GM21423 (cell line): ENCODE measurements at regions not wholly inside any gene's neighbourhood (a gene's known extent, or its start where the extent isn't known, plus 50 kb on each side); places are given as distances from the start of the nearest gene placed in this dataset.

ENCODE experiments used
- ATAC-seq: cut with Tn5 transposase; IDR thresholded peaks from one replicate; pipeline ENCODE4 v1.9.1; 2021; ENCODE audit warnings: mild to moderate bottlenecking, moderate library complexity; ENCODE audit not compliant: unreplicated experiment

DNA sequence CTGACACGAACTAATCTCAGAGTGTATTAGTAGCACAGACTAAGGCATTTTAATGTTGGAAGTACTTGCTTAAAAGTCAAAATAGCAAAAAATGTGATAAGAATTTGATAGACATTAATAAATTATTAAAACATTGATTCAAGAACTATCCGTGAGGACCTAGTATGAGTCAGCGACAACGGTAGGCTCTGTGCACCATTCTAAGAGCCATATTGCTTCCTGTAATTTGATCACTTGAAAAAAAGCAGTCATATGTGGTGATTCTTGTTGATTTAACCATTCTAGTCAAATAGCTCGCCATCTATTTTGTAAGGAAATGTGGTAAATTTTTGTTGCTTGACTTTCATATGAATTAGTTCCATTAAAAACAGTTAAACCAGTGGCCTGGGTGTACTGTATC lies 534.9 kb upstream of the ARRDC4 start:
- ATAC-seq, result no peak

DNA sequence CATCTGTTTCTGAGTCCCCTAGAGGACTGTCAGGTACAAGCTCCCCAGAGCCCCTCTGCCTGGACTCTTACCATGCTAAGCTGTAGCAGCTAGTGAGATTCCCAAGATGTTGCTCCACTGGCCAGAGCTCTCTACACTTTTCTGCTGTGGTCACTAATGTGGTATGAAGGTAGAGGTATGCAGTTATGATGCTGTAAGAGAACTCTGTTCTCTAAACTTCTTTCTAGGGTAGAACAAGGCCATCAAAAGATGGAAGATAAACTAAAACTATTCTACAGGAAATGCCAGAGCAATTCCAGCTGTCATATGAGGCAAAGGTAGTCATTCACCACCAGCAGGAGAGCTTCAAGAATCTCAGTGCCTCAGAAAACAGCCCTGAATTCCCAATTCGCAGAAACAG lies 517.4 kb upstream of the ARRDC4 start:
- no peak for ATAC-seq

DNA sequence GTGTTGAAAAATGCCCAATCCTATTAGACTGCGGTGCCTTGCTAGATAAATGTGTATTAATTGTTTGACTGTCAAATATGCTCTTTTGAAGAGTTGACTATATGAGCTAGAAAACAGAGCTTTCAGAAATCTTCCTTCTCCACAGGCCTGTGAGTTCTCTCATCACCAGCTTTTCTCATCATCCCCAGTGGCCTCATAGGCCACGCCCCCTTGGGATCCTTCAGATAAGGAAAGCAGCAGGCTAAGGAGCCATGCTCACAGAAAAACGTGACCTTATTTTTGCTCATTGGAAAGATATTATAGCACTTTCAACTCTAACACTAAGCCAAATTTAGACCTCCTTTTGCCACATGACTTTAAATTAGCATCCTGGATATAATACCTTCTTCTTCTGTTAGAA lies 514.4 kb upstream of the ARRDC4 start:
- ATAC-seq, result no peak

DNA sequence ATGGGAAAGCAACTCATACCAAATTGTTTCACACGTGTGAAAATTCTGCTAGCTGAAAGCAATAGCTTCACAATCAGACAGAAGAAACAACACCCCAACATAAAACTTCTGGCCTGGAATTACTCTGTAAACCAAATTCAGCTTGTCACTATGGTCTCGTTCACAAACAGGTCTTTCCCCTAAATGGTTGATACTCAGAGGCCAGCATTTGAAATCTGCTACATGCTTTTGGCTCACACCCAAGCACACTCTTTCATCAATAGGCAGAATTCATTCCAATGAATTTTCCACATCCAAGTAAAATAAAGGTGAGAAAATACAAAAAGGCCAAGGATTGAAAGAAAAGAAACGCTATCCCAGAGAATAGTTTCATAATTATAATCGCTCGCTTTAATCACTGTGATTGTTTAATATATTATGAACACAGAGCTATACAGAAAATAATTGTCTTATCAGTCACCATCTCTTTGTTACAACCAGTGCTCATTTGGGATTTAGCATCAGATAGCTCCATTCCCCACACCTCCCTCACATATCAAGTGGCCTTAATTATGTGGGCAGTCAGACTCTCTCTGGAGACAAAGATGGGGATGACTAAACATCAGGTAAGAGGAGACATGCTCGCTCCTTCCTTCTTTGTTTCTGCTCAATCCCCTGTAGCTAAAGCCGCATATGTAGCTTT lies 503.8 kb upstream of the ARRDC4 start:
- ATAC-seq, result no peak

DNA sequence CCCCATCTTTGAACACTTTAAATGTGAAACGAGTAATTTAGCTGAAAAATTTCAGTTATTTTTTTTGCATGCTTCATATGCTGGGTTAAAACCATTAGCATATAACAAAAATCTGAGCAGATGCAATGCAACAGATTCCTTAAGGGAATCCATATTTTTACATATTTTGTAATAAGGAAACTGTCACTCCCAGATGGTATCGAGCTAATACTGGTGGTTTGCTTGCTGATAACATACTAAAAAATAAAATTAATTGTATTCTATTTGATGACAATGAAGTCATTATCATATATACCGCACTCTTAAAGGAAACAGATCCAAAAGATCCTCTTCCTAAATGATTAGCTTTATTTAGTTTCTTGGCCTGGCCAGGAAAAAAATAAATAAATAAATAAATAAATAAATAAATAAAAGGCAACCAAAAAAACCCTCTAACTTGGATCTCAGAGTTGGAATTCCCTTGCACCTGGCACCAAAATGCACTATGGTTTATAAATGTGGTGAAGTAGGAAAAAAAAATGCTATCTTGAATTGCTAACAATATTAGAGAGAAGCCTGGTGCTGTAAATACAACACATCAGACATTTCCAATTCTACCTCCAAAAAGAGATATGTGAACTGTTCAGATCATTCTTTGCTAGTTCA lies 503.2 kb upstream of the ARRDC4 start:
- no peak for ATAC-seq

DNA sequence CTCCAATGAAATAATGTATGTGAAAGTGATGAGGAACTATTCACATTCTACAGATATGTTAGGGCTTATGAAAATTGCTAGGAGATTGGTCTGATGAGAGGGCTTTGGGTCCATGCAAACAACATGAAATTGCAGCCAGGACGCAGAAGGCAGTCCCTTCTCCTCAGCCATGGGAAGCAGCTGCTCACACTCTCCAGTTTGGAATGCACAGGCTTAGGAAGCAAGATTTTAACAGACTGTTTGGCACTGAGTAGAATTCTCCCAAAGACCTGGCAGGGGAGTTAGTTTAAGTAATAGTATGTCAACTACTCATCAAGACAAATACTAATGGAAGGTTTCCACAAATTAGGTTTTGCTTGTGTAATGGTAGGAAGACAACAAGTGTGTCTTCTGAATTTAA lies 500.7 kb upstream of the ARRDC4 start:
- ATAC-seq, result no peak

DNA sequence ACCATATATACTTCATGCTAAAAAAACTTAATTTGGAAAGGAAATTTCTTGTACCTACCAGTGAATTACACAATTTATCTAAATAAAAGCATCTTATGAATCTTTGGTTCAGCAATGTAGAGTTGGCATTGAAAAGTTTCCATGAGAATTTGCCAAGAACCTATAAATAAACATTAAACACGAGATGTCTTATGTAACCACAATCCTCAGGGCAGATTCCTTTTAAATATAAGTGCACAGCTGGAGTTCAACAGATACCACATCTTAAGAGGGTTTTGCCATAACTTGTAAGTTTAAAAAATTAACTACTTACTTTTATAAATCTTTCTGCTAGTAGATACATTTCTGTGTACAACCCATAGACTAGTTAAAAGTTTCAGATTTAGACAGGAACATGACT lies 499.3 kb upstream of the ARRDC4 start:
- no peak for ATAC-seq

DNA sequence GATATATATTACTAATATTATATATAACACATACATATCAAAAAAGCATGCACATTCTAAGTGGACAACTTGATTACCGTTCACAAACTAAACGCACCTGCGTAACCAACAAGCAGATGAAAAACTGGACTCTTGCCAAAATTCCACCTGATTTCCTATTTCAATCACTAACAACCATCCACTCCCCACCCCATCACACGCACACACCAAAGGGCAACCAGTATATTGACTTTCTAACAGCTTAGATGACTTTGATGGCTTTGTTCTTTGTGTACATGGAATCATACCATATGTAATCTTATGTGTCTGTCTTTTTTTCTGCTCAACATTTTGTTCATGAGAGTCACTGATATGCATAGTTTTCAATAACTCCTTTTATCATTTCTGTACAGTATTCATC lies 496.8 kb upstream of the ARRDC4 start:
- ATAC-seq, result no peak

DNA sequence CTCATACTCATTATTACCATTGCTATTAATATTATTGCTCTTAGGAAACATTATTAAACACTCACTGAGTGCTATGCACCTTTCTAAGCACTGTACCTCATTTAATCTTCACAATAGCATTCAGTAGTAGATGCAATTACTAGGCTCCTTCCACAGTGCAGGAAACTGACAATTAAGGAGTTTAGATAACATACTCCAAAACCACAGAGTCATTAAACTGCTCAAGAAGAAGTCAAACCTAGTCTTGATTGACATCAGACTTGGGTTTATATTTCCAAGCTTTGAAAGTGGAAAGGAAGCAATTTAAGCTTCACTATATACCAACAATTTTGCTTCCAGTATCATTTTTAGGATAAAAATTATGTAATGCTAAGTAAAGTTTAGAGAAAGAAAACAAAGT lies 490.1 kb upstream of the ARRDC4 start:
- no peak for ATAC-seq

DNA sequence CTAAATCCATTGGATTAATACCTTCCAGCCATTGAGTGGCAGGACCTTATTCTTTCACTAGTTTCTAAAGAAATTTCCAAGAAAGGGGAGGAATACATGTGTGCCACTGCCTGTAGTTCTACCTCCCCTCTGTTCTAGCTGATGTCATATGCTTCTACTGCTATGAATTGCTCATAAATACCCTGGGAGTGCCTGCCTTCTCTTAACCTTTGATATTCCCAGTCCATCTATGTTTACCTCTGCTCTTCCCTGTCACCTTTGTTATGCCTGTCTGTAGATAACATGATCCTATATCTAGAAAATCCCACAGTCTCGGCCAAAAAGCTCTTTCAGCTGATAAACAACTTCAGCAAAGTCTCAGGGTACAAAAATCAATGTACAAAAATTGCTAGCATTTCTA lies 486.9 kb upstream of the ARRDC4 start:
- no peak for ATAC-seq

DNA sequence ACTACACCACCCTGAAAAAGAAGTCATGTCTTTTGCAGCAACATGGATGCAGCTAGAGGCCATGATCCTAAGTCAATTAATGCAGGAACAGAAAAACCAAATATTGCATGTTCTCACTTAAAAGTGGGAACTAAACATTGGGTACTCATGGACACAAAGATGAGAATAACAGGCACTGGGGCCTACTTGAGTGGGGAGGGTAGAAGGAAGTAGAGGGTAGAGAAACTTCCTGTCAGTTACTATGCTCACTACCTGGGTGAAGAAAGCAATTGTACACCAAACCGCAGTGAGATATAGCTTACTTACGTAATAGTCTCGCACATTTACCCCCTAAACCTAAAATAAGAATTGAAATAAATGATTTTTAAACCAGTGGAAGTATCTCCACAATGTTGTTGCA lies 480.5 kb upstream of the ARRDC4 start:
- ATAC-seq, result no peak

DNA sequence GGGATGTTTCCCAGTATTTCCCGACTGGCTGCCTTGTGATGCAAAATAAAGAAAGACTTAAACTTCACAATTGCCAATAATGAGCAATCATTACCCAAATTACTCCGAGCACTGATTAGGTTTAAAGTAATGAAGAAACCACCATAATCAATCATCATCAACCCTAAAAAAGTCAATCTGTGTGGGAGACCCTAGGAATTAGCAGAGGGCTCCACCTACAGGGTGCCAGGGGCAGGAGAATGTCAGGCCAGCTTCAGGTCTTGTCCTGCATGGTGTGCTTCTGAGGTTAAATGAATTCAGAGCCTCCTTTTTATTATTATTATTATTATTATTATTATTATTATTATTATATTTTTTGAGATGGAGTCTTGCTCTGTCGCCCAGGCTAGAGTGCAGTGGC lies 478.0 kb upstream of the ARRDC4 start:
- no peak for ATAC-seq

DNA sequence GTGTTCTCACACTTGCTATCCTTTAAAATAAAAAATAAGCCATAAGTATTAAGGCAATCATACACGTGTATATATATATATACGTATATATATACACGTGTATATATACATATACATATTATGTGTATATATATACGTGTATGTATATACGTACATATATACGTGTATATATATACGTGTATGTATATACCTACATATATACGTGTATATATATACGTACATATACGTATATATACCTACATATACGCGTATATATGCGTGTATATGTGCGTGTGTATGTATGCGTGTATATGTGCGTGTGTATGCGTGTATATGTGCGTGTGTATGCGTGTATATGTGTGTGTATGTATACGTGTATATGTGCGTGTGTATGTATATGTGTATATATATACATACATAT lies 477.3 kb upstream of the ARRDC4 start:
- ATAC-seq, result no peak

DNA sequence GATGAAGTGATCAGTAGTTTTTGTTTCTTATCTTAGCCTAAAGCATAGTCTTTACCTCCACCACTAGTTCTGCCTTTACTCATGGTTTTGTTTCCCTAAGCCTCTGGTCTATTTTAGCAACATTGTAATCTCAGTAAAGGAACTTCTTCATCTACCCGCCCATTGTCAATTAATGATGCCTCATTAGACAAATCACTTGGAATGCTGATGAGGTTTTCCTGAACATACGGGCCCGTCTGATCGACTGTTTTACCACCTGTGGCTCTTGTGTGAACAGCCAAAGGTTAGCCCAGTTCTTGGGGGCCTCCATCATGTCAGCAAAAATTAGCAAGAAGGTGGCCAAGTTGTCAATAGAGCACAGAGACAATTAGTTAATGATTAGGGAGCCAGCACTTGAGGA lies 470.1 kb upstream of the ARRDC4 start:
- ATAC-seq, result no peak

DNA sequence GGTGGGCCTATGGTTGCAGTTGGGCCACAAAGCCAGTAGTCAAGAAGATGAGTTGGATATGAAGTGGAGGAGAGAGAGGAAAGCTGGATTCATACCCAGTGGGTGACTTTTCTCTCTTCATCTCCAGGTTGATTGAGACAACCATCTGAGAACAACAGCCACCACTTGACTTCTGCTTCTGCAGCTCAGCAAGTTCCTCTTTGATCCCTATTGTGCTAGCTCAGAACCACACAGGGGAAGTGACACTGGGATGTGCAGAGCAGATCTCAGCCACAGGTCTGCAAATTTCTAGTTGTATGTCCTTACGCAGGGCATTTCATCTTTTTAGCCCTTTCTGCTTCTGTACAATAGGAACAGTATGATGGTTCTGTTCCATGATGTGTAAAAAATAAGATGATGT lies 459.2 kb upstream of the ARRDC4 start:
- no peak for ATAC-seq

DNA sequence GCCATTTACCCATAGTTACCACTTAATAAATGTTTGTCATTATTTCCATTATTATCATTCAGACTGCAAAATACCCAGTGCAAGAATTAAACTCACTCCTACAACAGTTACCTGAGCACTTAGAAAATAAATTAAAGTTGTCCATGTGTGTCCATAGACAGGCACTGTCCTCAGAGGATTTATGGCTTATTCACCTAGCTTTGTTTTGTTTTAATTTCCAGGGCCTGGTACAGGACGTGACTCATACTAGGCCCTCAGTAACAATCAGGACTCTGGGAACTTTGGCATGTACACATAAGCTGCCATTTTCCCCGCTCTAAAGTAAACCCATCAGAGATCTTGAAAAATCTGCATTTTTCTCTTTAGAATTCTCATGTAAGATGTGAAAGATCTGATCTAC lies 458.5 kb upstream of the ARRDC4 start:
- no peak for ATAC-seq

DNA sequence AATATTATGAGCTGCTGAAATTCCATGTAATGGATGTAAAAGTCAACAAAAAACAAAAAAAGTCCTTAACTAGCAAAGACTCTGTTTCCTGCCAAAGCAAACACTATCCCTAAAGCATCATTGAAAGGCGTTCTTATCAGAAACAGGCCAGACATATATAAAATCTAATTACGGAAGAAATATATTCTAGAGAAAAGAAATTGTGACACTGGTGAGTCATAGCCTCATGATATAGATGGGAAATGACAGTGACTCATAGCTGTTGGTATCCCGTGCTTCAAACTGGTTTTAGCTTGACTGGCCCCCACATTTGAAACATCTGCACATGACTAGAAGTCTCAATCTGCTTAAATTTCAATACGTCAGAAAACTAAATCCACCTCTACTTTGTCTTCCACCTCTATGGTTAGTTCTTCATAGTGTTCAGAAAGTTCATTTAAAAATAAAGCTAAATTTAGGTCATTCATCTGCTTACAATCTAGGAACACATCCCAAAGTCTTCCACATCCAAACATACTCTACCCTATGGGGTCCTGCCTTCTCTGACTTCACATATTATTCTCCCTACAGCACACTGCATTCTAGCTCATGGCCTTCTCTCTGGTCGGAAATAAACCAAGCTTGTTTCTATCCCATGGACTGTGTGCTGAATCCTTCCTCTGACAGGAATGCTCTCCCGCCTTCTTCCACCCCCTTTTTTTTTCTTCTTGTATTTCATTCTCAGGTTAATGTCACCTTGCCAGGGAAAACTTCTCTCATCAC lies 456.3 kb upstream of the ARRDC4 start:
- ATAC-seq, result no peak

DNA sequence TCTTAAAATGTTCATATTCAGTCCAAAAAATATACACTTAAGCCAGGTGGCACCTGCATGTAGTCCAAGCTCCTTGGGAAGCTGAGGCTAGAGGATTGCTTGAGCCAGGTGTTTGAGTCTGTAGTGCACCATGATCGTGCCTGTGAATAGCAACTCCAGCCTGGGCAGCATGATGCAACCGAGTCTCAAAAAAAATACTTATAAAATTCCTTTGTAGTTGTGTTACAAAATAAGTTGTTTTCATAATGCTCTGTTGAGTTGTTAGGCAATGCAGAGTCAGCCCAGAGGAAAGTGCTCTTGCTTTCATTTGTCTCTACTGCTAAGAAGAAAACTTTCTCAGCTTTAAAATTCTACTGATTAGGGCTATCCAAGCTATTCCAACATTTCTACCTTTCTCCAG lies 442.8 kb upstream of the ARRDC4 start:
- ATAC-seq, result no peak

DNA sequence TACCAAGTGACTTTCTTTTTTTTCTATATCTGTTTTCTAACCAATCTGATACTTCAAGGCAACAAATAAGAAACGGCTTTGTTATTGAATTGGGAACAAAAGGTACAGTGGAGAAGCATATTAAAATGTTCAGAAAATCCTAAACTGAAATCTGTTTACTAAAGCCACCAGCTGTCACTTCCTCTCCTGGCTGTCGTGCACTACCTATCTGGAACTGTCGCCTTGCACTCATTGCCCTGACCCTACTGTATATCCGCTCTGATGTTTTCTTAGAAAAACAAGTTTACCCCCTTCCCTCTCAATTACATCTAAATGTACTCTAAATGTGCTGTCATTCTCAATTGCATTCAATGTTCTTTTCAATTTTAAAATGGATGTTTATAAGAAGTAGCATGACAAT lies 439.8 kb upstream of the ARRDC4 start:
- no peak for ATAC-seq

DNA sequence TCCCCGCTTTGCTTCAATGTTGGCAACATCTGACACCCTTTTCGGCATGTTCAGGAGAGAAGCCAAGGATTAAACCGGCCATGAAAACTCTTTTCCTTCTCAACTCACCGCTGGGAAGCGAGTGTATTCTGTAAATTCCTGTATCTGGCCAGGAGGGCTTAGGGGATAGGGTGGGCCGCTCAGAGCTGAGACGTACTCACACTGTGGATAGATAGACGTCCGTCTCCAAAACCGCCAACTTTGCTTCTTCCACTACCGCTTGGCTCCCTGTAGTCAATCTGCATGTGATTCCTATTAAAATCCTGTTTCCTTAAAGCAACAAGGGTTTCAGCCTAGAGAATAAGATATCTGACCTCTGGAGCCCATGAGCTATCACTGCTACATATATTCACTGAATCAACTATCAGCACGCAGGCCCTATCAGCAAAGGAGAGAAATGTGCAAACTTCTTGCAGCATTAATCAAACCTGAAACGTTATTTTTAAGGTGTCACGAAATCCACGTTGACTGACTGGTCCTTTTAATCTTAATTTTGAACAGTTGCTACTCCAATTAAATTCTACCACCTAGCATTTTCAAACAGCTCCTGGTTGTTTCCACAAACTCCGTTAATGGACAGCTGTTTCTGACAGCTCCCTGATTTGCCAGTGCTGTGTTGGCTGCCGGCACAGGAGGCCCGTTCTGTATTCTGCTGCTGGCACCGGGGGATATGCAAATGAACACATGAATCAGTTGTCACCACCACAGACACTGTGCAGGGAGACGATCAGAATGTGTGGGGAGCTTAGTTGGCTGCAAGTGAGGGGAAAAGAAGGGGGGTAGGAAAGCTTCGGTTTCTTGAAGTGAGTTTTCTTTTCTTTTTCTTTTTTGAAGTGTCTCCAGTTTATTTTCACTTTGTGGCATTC lies 438.9 kb upstream of the ARRDC4 start:
- ATAC-seq, result no peak

DNA sequence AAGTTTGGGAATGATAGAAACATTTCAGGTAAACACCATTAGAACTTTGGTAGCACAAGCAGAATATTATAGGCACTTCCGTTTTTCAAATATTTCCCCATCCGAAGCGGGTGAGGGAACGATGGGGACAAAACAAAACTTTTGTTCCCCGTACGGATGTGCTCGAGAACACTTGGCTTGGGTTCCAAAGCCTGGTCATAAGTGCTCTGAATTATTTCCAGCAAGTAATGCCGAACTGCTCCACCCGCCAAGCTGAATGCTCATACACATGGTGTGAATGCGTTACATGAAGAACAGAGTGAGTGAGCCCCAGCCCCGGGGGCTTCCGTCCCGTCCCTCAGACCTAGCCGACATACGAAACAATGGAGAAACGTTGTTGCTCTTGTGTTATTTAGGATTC lies 438.2 kb upstream of the ARRDC4 start:
- ATAC-seq, result no peak
